ENCODE measurements at regions not wholly inside any gene's neighbourhood (a gene's known extent, or its start where the extent isn't known, plus 50 kb on each side); places are given as distances from the start of the nearest gene placed in this dataset.

- no peak overlapping the region for H3K27ac Mint-ChIP-seq (ENCODE audit: low read depth)
- H3K9me3 Mint-ChIP-seq, result peaks cover 20% of the 10 kb centered on the region
- H3K36me3 Mint-ChIP-seq (ENCODE audit: insufficient read depth), result peaks cover 2% of the 10 kb centered on the region
- no peak for ATAC-seq (replicated peaks; ENCODE audit: extremely low read depth, poor library complexity, severe bottlenecking)
- no peak for DNase-seq (ENCODE audit: low spot score in 2 of 2)
- H3K4me3 Mint-ChIP-seq, result no peak overlapping the region
- H3K4me1 Mint-ChIP-seq, result no peaks in the 10 kb centered on the region
- H3K27me3 Mint-ChIP-seq, result no peaks in the 10 kb centered on the region
These were observed 913.8 kb upstream of the SORCS1 start for GRCh38 chr10:108078263-108078662.

- Mint-ChIP-seq H3K36me3 (ENCODE audit: insufficient read depth) (no peaks in the 10 kb centered on the region), H3K27me3 (no peaks in the 10 kb centered on the region), H3K4me1 (no peaks in the 10 kb centered on the region), H3K4me3 (no peak overlapping the region), H3K9me3 (peaks cover 22% of the 10 kb centered on the region), H3K27ac (ENCODE audit: low read depth) (no peak overlapping the region)
- DNase-seq (ENCODE audit: low spot score in 2 of 2) (no peak), ATAC-seq (replicated peaks; ENCODE audit: extremely low read depth, poor library complexity, severe bottlenecking) (no peak)
These were observed 908.0 kb upstream of the SORCS1 start for GRCh38 chr10:108072466-108072865.

GRCh38 chr10:108070789-108071188, 906.3 kb upstream of the SORCS1 start:
- Mint-ChIP-seq H3K9me3 (peaks cover 21% of the 10 kb centered on the region), H3K27ac (ENCODE audit: low read depth) (no peak overlapping the region), H3K4me3 (no peak overlapping the region), H3K27me3 (no peaks in the 10 kb centered on the region), H3K36me3 (ENCODE audit: insufficient read depth) (peaks cover 2% of the 10 kb centered on the region), H3K4me1 (no peaks in the 10 kb centered on the region)
- DNase-seq (ENCODE audit: low spot score in 2 of 2) (no peak), ATAC-seq (replicated peaks; ENCODE audit: extremely low read depth, poor library complexity, severe bottlenecking) (no peak)

- Mint-ChIP-seq H3K9me3 (peaks cover 22% of the 10 kb centered on the region), H3K27me3 (no peaks in the 10 kb centered on the region), H3K27ac (ENCODE audit: low read depth) (no peak overlapping the region), H3K36me3 (ENCODE audit: insufficient read depth) (peaks cover 2% of the 10 kb centered on the region), H3K4me1 (no peaks in the 10 kb centered on the region), H3K4me3 (no peak overlapping the region)
- DNase-seq (ENCODE audit: low spot score in 2 of 2) (no peak), ATAC-seq (replicated peaks; ENCODE audit: extremely low read depth, poor library complexity, severe bottlenecking) (no peak)
These were observed 904.6 kb upstream of the SORCS1 start for GRCh38 chr10:108069096-108069495.

- Mint-ChIP-seq H3K9me3 (peaks cover 6% of the 10 kb centered on the region), H3K27ac (ENCODE audit: low read depth) (no peak overlapping the region), H3K27me3 (no peaks in the 10 kb centered on the region), H3K4me1 (no peaks in the 10 kb centered on the region), H3K4me3 (no peak overlapping the region), H3K36me3 (ENCODE audit: insufficient read depth) (peaks cover 2% of the 10 kb centered on the region)
- DNase-seq (ENCODE audit: low spot score in 2 of 2) (no peak), ATAC-seq (replicated peaks; ENCODE audit: extremely low read depth, poor library complexity, severe bottlenecking) (no peak)
These were observed 900.3 kb upstream of the SORCS1 start for GRCh38 chr10:108064746-108065260.

GRCh38 chr10:108060246-108060645, 895.7 kb upstream of the SORCS1 start:
- Mint-ChIP-seq H3K36me3 (ENCODE audit: insufficient read depth) (no peaks in the 10 kb centered on the region), H3K4me3 (no peak overlapping the region), H3K9me3 (peaks cover 9% of the 10 kb centered on the region), H3K4me1 (no peaks in the 10 kb centered on the region), H3K27ac (ENCODE audit: low read depth) (no peak overlapping the region), H3K27me3 (no peaks in the 10 kb centered on the region)
- ATAC-seq (replicated peaks; ENCODE audit: extremely low read depth, poor library complexity, severe bottlenecking) (no peak), DNase-seq (ENCODE audit: low spot score in 2 of 2) (no peak)

GRCh38 chr10:108055506-108055905, 891.0 kb upstream of the SORCS1 start:
- Mint-ChIP-seq H3K4me3 (no peak overlapping the region), H3K27ac (ENCODE audit: low read depth) (no peak overlapping the region), H3K4me1 (no peaks in the 10 kb centered on the region), H3K36me3 (ENCODE audit: insufficient read depth) (no peaks in the 10 kb centered on the region), H3K27me3 (no peaks in the 10 kb centered on the region), H3K9me3 (peaks cover 13% of the 10 kb centered on the region)
- ATAC-seq (replicated peaks; ENCODE audit: extremely low read depth, poor library complexity, severe bottlenecking) (no peak), DNase-seq (ENCODE audit: low spot score in 2 of 2) (no peak)

GRCh38 chr10:108052981-108053380, 888.5 kb upstream of the SORCS1 start:
- no peak for DNase-seq (ENCODE audit: low spot score in 2 of 2)
- no peak for ATAC-seq (replicated peaks; ENCODE audit: extremely low read depth, poor library complexity, severe bottlenecking)

GRCh38 chr10:108051218-108051617, 886.7 kb upstream of the SORCS1 start:
- Mint-ChIP-seq H3K36me3 (ENCODE audit: insufficient read depth) (no peaks in the 10 kb centered on the region), H3K27me3 (no peaks in the 10 kb centered on the region), H3K27ac (ENCODE audit: low read depth) (no peak overlapping the region), H3K4me3 (no peak overlapping the region), H3K9me3 (peaks cover 22% of the 10 kb centered on the region), H3K4me1 (no peaks in the 10 kb centered on the region)
- ATAC-seq (replicated peaks; ENCODE audit: extremely low read depth, poor library complexity, severe bottlenecking) (no peak), DNase-seq (ENCODE audit: low spot score in 2 of 2) (no peak)

More at GRCh38 chr10:108052981-108053380, 888.5 kb upstream of the SORCS1 start:
- Mint-ChIP-seq H3K9me3 (peaks cover 20% of the 10 kb centered on the region), H3K36me3 (ENCODE audit: insufficient read depth) (no peaks in the 10 kb centered on the region), H3K27ac (ENCODE audit: low read depth) (no peak overlapping the region), H3K4me3 (no peak overlapping the region), H3K4me1 (no peaks in the 10 kb centered on the region), H3K27me3 (no peaks in the 10 kb centered on the region)

GRCh38 chr10:108050626-108051025, 886.1 kb upstream of the SORCS1 start:
- ATAC-seq (replicated peaks; ENCODE audit: extremely low read depth, poor library complexity, severe bottlenecking), result no peak
- H3K27ac Mint-ChIP-seq (ENCODE audit: low read depth), result no peak overlapping the region
- peaks cover 18% of the 10 kb centered on the region for H3K9me3 Mint-ChIP-seq
- no peaks in the 10 kb centered on the region for H3K36me3 Mint-ChIP-seq (ENCODE audit: insufficient read depth)
- H3K4me1 Mint-ChIP-seq, result no peaks in the 10 kb centered on the region
- H3K27me3 Mint-ChIP-seq, result no peaks in the 10 kb centered on the region
- no peak for DNase-seq (ENCODE audit: low spot score in 2 of 2)
- H3K4me3 Mint-ChIP-seq, result no peak overlapping the region

GRCh38 chr10:108049668-108050067, 885.2 kb upstream of the SORCS1 start:
- Mint-ChIP-seq H3K4me3 (no peak overlapping the region), H3K9me3 (peaks cover 18% of the 10 kb centered on the region), H3K4me1 (no peaks in the 10 kb centered on the region)

GRCh38 chr10:108048898-108049297, 884.4 kb upstream of the SORCS1 start:
- Mint-ChIP-seq H3K9me3 (peaks cover 18% of the 10 kb centered on the region), H3K36me3 (ENCODE audit: insufficient read depth) (no peaks in the 10 kb centered on the region), H3K4me1 (no peaks in the 10 kb centered on the region), H3K4me3 (no peak overlapping the region), H3K27me3 (no peaks in the 10 kb centered on the region), H3K27ac (ENCODE audit: low read depth) (no peak overlapping the region)
- ATAC-seq (replicated peaks; ENCODE audit: extremely low read depth, poor library complexity, severe bottlenecking) (no peak), DNase-seq (ENCODE audit: low spot score in 2 of 2) (no peak)

More at GRCh38 chr10:108049668-108050067, 885.2 kb upstream of the SORCS1 start:
- ATAC-seq (replicated peaks; ENCODE audit: extremely low read depth, poor library complexity, severe bottlenecking) (no peak), DNase-seq (ENCODE audit: low spot score in 2 of 2) (no peak)
- Mint-ChIP-seq H3K27ac (ENCODE audit: low read depth) (no peak overlapping the region), H3K36me3 (ENCODE audit: insufficient read depth) (no peaks in the 10 kb centered on the region), H3K27me3 (no peaks in the 10 kb centered on the region)

GRCh38 chr10:108039821-108040584, 875.5 kb upstream of the SORCS1 start:
- no peak for ATAC-seq (replicated peaks; ENCODE audit: extremely low read depth, poor library complexity, severe bottlenecking)
- Mint-ChIP-seq H3K4me3 (no peak overlapping the region), H3K27me3 (no peaks in the 10 kb centered on the region), H3K27ac (ENCODE audit: low read depth) (no peak overlapping the region), H3K4me1 (no peaks in the 10 kb centered on the region), H3K36me3 (ENCODE audit: insufficient read depth) (no peaks in the 10 kb centered on the region), H3K9me3 (peaks cover 19% of the 10 kb centered on the region)
- DNase-seq (ENCODE audit: low spot score in 2 of 2), result no peak

Measured in central memory CD8-positive, alpha-beta T cell (primary cell).